ENCODE measurements at regions not wholly inside any gene's neighbourhood (a gene's known extent, or its start where the extent isn't known, plus 50 kb on each side); places are given as distances from the start of the nearest gene placed in this dataset.

DNA sequence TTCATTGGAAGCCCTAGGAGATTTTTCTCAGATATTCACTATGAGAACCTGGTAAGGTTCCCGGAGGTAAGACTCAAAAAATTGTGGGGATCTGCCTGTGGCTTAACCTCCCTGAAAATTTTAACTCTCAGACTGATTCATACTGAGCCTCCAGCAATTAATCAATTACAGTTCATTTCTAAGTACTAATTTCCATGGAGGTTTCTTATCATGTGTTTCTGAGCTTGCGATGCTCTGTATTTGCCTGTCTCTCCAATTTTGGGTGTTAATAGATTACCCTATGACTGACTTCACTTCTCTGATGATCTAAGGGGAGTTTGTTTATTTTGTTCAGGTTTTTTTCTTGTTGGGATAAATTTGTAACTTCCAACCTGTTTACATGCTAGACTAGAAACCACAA, 215.4 kb upstream of the TMEM196 start:
- Mint-ChIP-seq H3K27ac (peak overlapping the region; percentile 6 to 16 (median 16); a peak in 4 of 7 replicates), H3K9me3 (no peaks in the 10 kb centered on the region; a peak in 1 of 5 replicates), H3K4me1 (peaks cover 22 to 30% of the 10 kb centered on the region in 2 experiments), H3K27me3 (ENCODE audit: low read depth) (no peaks in the 10 kb centered on the region), H3K4me3 (no peak overlapping the region), H3K36me3 (ENCODE audit: insufficient read depth in 1 of 3, low read depth in 3 of 3) (peaks cover 0 to 14% (median 6%) of the 10 kb centered on the region in 3 experiments; a peak in 4 of 7 replicates)
- Histone ChIP-seq H3K79me2 (ENCODE audit: insufficient read depth, low read length) (no peaks in the 10 kb centered on the region), H2BK5ac (ENCODE audit: insufficient read length, low read length) (no peak overlapping the region), H3K23me2 (ENCODE audit: insufficient read length, low read depth, low read length, poor library complexity, severe bottlenecking) (no peaks in the 10 kb centered on the region), H3K4ac (ENCODE audit: low read depth, low read length) (no peak overlapping the region), H4K91ac (ENCODE audit: insufficient read length, low read depth, low read length) (no peak overlapping the region), H4K5ac (ENCODE audit: insufficient read length, low read depth, low read length) (no peak overlapping the region), H2BK120ac (ENCODE audit: low read depth, low read length, poor library complexity, severe bottlenecking) (no peak overlapping the region), H3K14ac (ENCODE audit: insufficient read depth, low read length) (no peak overlapping the region), H3T11ph (ENCODE audit: low read length) (no peak overlapping the region), H4K20me1 (ENCODE audit: control insufficient read depth, insufficient read depth, insufficient read length) (no peaks in the 10 kb centered on the region), H2BK15ac (ENCODE audit: low read depth, low read length) (no peak overlapping the region), H3K27me3 (ENCODE audit: insufficient read depth, low read length) (no peaks in the 10 kb centered on the region), H4K8ac (replicated peaks; ENCODE audit: insufficient read length, low read depth, low read length) (no peak overlapping the region), H3K4me2 (ENCODE audit: insufficient read depth, insufficient read length, low read length) (no peak overlapping the region), H3K4me1 (ENCODE audit: insufficient read depth, low read length) (peaks cover 2% of the 10 kb centered on the region; the same call in 1 of the 2 replicates), H2BK20ac (ENCODE audit: low read depth, low read length, poor library complexity, severe bottlenecking) (no peak overlapping the region), H2AK5ac (ENCODE audit: insufficient read length, low read length) (no peak overlapping the region), H3K79me1 (ENCODE audit: insufficient read depth, low read depth, low read length, poor library complexity, severe bottlenecking) (no peaks in the 10 kb centered on the region), H3K56ac (ENCODE audit: insufficient read length, low read depth, low read length) (no peak overlapping the region), H3K27ac (ENCODE audit: insufficient read length, low read depth, low read length) (no peak overlapping the region), H2BK12ac (ENCODE audit: insufficient read length, low read depth, low read length) (no peak overlapping the region), H3K9me3 (ENCODE audit: control insufficient read depth, low read depth, low read length) (no peaks in the 10 kb centered on the region), H3K23ac (ENCODE audit: insufficient read length, low read depth, low read length) (no peak overlapping the region), H3K9ac (ENCODE audit: extremely low read depth, insufficient read length, low read length) (no peak overlapping the region), H3K18ac (ENCODE audit: insufficient read length, low read depth, low read length) (no peak overlapping the region), H2AFZ (ENCODE audit: low read length) (no peak overlapping the region)
- no peak for DNase-seq
- TF ChIP-seq CTCF (conservative IDR thresholded peaks at IDR 0.05), result no peak
- WGBS (ENCODE audit: extremely low coverage, insufficient read length, low lambda C conversion rate), result no CpG with 5 or more reads among the region's 2 CpGs
